IMR-90 (cell line): ENCODE measurements at regions not wholly inside any gene's neighbourhood (a gene's known extent, or its start where the extent isn't known, plus 50 kb on each side); places are given as distances from the start of the nearest gene placed in this dataset.

Experiments used
- ATAC-seq: fragments of 200-7000 bp; cut with Tn5 transposase; 2 replicates; pipeline ENCODE4 v1.9.1; 2020; ENCODE audit warnings: low read depth, mild to moderate bottlenecking, moderate library complexity
- BruUV-seq: library from RNA; stranded (reverse); fragments of 400-500 nt; replicated peaks from 2 replicates; lab custom pipeline; 2021; lab: Mats Ljungman, UMichigan
- CTCF ChIA-PET: fragments of 300-600 bp; formaldehyde crosslinking; extraction: SDS; loops from one replicate; lab custom pipeline; 2021; ENCODE audit warnings: antibody characterized with exemption; lab: Yijun Ruan, JAX
- POLR2A ChIA-PET: fragments of 300-600 bp; sonication (Branson Sonifier 250); formaldehyde crosslinking; loops from one replicate; lab custom pipeline; 2022; ENCODE audit warnings: antibody characterized with exemption; ENCODE audit not compliant: unreplicated experiment; lab: Charles Lee
- DNase-seq: peaks from one replicate; pipeline ENCODE4 v3.0.0; 2013
- H2AFZ ChIP-seq: replicated peaks from 2 replicates; pipeline ENCODE3; 2013; ENCODE audit warnings: low read length, mild to moderate bottlenecking; ENCODE audit not compliant: poor library complexity
- H2AK5ac ChIP-seq: 2 replicates; pipeline ENCODE4 v1.6.1; 2013; ENCODE audit warnings: low read depth, low read length, inconsistent platforms
- H2AK9ac ChIP-seq: replicated peaks from 2 replicates; pipeline ENCODE3; 2013; ENCODE audit warnings: mild to moderate bottlenecking, low read depth, low read length, moderate library complexity; ENCODE audit not compliant: poor library complexity
- H2BK120ac ChIP-seq: 2 replicates; pipeline ENCODE4 v1.6.1; 2013; ENCODE audit warnings: low read depth, low read length, inconsistent platforms
- H2BK15ac ChIP-seq: 3 replicates; pipeline ENCODE4 v1.6.1; 2013; ENCODE audit warnings: low read depth, low read length, inconsistent platforms
- H2BK20ac ChIP-seq: 2 replicates; pipeline ENCODE4 v1.6.1; 2013; ENCODE audit warnings: low read depth, mild to moderate bottlenecking, inconsistent platforms, low read length, moderate library complexity
- H2BK5ac ChIP-seq: 2 replicates; pipeline ENCODE4 v1.6.1; 2013; ENCODE audit warnings: mild to moderate bottlenecking, low read depth, low read length, inconsistent platforms; ENCODE audit not compliant: poor library complexity, severe bottlenecking
- H3K14ac ChIP-seq: replicated peaks from 2 replicates; pipeline ENCODE4 v1.6.1; 2013; ENCODE audit warnings: low read depth, low read length, inconsistent platforms
- H3K18ac ChIP-seq: 2 replicates; pipeline ENCODE4 v1.6.1; 2013; ENCODE audit warnings: low read depth, low read length, control low read depth
- H3K23ac ChIP-seq: 2 replicates; pipeline ENCODE4 v1.6.1; 2013; ENCODE audit warnings: low read depth, low read length, inconsistent platforms
- H3K27ac ChIP-seq: 2 replicates; pipeline ENCODE4 v1.5.1; 2013; ENCODE audit warnings: mild to moderate bottlenecking, control low read depth, low read length; ENCODE audit not compliant: insufficient read depth
- H3K27me3 ChIP-seq: 2 replicates; pipeline ENCODE4 v1.6.1; 2013; ENCODE audit warnings: low read length; ENCODE audit not compliant: control insufficient read depth, insufficient read depth
- H3K36me3 ChIP-seq: 2 replicates; pipeline ENCODE4 v1.6.1; 2013; ENCODE audit warnings: low read length, mixed read lengths; ENCODE audit not compliant: control insufficient read depth, insufficient read depth
- H3K4ac ChIP-seq: 2 replicates; pipeline ENCODE4 v1.6.1; 2013; ENCODE audit warnings: low read depth, low read length, inconsistent platforms
- H3K4me1 ChIP-seq: 2 replicates; pipeline ENCODE4 v1.6.1; 2013; ENCODE audit warnings: low read length, mixed read lengths; ENCODE audit not compliant: control insufficient read depth, insufficient read depth
- H3K4me2 ChIP-seq: 2 replicates; pipeline ENCODE4 v1.6.1; 2013; ENCODE audit warnings: low read depth, mild to moderate bottlenecking, control low read depth, low read length, moderate library complexity
- H3K4me3 ChIP-seq: 2 replicates; pipeline ENCODE4 v1.5.1; 2013; ENCODE audit warnings: low read depth, mild to moderate bottlenecking, control low read depth, low read length, moderate library complexity; ENCODE audit not compliant: insufficient read depth
- H3K56ac ChIP-seq: 2 replicates; pipeline ENCODE4 v1.6.1; 2013; ENCODE audit warnings: low read length, inconsistent platforms; ENCODE audit not compliant: insufficient read depth; ENCODE audit errors: extremely low read depth
- H3K79me1 ChIP-seq, 2 experiments: 2 replicates each; pipeline ENCODE4 v1.6.1; 2013; ENCODE audit warnings: low read length in 2 of 2, inconsistent platforms in 1 of 2, low read depth in 1 of 2
- H3K9ac ChIP-seq: 2 replicates; pipeline ENCODE4 v1.6.1; 2013; ENCODE audit warnings: low read depth, low read length, control low read depth
- H3K9me1 ChIP-seq: 2 replicates; pipeline ENCODE4 v1.6.1; 2013; ENCODE audit warnings: low read length, inconsistent platforms; ENCODE audit not compliant: insufficient read depth
- H3K9me3 ChIP-seq: 2 replicates; pipeline ENCODE4 v1.6.1; 2013; ENCODE audit warnings: low read length; ENCODE audit not compliant: control insufficient read depth, insufficient read depth
- H4K20me1 ChIP-seq: 2 replicates; pipeline ENCODE4 v1.6.1; 2013; ENCODE audit warnings: low read length, inconsistent platforms; ENCODE audit not compliant: insufficient read depth
- H4K5ac ChIP-seq: 2 replicates; pipeline ENCODE4 v1.6.1; 2013; ENCODE audit warnings: mild to moderate bottlenecking, low read depth, low read length, control low read depth
- H4K8ac ChIP-seq, 2 experiments: 2 replicates each; pipeline ENCODE4 v1.6.1; 2013; ENCODE audit warnings: low read depth in 2 of 2, low read length in 2 of 2, control low read depth in 1 of 2, inconsistent platforms in 1 of 2
- H4K91ac ChIP-seq: 2 replicates; pipeline ENCODE4 v1.6.1; 2013; ENCODE audit warnings: low read depth, low read length, inconsistent platforms; ENCODE audit not compliant: insufficient read depth
- BHLHE40 ChIP-seq: fragments of 150-350 bp; IDR thresholded peaks from 2 replicates; pipeline ENCODE4 v1.6.1; 2016; ENCODE audit warnings: mild to moderate bottlenecking, low read depth, low read length
- CEBPB ChIP-seq: IDR thresholded peaks from 2 replicates; pipeline ENCODE4 v1.6.1; 2012; ENCODE audit warnings: low read depth, low read length, improper control_type of control experiment
- CHD1 ChIP-seq: IDR thresholded peaks from 2 replicates; pipeline ENCODE4 v1.6.1; 2012; ENCODE audit warnings: low read depth, low read length, improper control_type of control experiment
- FOS ChIP-seq: fragments of 150-350 bp; IDR thresholded peaks from 2 replicates; pipeline ENCODE4 v1.6.1; 2016; ENCODE audit warnings: low read depth, low read length
- MAFK ChIP-seq: IDR thresholded peaks from 2 replicates; pipeline ENCODE4 v1.6.1; 2012; ENCODE audit warnings: low read depth, low read length, improper control_type of control experiment
- MAZ ChIP-seq: IDR thresholded peaks from 2 replicates; pipeline ENCODE4 v1.6.1; 2012; ENCODE audit warnings: low read depth, mild to moderate bottlenecking, low read length, improper control_type of control experiment, moderate library complexity, borderline replicate concordance
- MXI1 ChIP-seq: IDR thresholded peaks from 2 replicates; pipeline ENCODE4 v1.6.1; 2012; ENCODE audit warnings: low read depth, mild to moderate bottlenecking, low read length, moderate library complexity, borderline replicate concordance
- NFE2L2 ChIP-seq: fragments of 150-350 bp; IDR thresholded peaks from 2 replicates; pipeline ENCODE4 v1.6.1; 2016; ENCODE audit warnings: low read depth, mild to moderate bottlenecking, low read length
- POLR2A ChIP-seq: IDR thresholded peaks from 2 replicates; pipeline ENCODE4 v1.6.1; 2012; ENCODE audit warnings: mild to moderate bottlenecking, low read depth, low read length
- RAD21 ChIP-seq: IDR thresholded peaks from 2 replicates; pipeline ENCODE4 v1.6.1; 2012; ENCODE audit warnings: low read length, improper control_type of control experiment
- RCOR1 ChIP-seq: IDR thresholded peaks from 2 replicates; pipeline ENCODE4 v1.6.1; 2012; ENCODE audit warnings: mild to moderate bottlenecking, low read length, improper control_type of control experiment; ENCODE audit not compliant: insufficient replicate concordance
- RFX5 ChIP-seq: IDR thresholded peaks from 2 replicates; pipeline ENCODE4 v1.8.0; 2012; ENCODE audit warnings: low read depth, mild to moderate bottlenecking, low read length, moderate library complexity
- SMC3 ChIP-seq: fragments of 150-350 bp; IDR thresholded peaks from 2 replicates; pipeline ENCODE4 v1.6.1; 2016; ENCODE audit warnings: low read depth, mild to moderate bottlenecking, antibody characterized with exemption, low read length, moderate library complexity
- WGBS, 2 experiments: methylation state at CpG; one replicate each; pipeline versions ENCODE4 v1.1.5 to v1.1.7; 2013; ENCODE audit warnings: missing lambda C conversion rate in 2 of 2; ENCODE audit not compliant: insufficient read length in 1 of 2; ENCODE audit errors: extremely low coverage in 2 of 2; 5-methylcytosine and 5-hydroxymethylcytosine counted together
- dilution Hi-C: fragments of 300-500 bp; cut with HindIII; formaldehyde crosslinking; loops from one replicate; pipeline ENCODE4 v1.14.3; 2018; ENCODE audit warnings: low sequenced_read_pairs; ENCODE audit not compliant: unreplicated experiment
- in situ Hi-C: fragments of 300-500 bp; cut with MboI; formaldehyde crosslinking; loops from 3 replicates; pipeline ENCODE4 v1.14.3; 2019; ENCODE audit warnings: low sequenced_read_pairs, inconsistent platforms, mixed read lengths
- intact Hi-C: fragments of 100-400 bp; cut with micrococcal nuclease; formaldehyde crosslinking; loops from 2 replicates; pipeline ENCODE4 v1.10.0; 2022
- TF ChIP-seq, protein P1 (sequence below): fragments of 150-350 bp; IDR thresholded peaks from 2 replicates; pipeline ENCODE4 v1.6.1; 2017; ENCODE audit warnings: mild to moderate bottlenecking, antibody characterized with exemption, low read length, low read depth
- TF ChIP-seq, protein P2 (sequence below): conservative IDR thresholded peaks from 2 replicates; pipeline ENCODE4 v1.5.1; 2012; ENCODE audit warnings: mild to moderate bottlenecking, low read depth, low read length, improper control_type of control experiment

DNA sequence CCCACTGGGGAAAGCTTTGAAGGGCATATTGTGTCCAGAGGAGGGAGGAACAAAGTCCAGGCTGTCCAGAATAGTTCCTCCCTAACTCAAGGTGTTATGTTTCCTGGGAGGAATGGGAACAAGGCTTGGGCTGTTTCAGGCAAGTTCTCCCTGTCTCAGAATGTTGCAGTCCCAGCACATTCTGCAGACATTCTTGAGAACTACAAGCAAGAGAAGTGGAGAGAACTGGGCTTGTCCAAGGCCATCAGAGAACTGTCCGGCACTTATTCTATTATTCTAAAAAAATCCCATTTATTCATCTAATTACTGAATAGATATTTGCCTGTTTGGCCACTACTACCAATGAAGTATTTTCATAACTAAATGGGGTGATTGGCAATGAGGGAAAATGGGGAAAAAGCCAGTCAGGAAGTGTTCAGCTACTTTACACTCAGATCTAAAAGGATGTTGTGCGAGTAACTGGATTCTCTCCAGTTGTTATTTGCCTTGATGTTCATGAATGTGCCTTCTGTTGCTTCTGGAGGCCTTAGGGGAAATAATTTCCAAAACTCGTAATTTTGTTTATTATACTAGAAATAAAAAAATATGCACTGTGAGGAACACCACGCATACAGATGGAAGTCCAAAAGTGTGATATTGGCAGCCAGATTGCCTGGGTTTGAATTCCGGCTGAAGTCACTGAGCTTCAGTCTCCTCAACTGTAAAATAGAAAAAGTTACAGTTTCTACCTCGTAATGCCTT, 300.1 kb upstream of the RND3 start (continued):
- TF ChIP-seq MXI1, result no peak

DNA sequence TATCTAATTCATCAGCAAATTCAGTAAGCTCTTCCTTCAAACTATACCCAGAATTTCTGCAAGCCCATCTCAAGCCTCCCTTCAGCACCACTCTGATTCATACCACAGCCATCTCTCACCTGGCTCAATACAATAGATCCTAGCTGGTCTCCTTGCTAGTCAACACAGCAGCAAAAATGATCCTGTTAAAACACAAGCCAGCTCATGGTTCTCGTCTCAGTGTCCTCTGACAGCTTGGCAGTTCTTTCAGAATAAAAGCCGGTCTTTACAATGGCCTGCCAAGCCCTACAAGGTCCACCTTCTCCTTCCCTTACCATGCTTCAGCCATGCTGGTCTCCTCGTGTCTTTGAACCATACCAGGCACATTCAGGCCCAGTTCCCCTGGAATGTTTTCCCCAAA, 296.9 kb upstream of the RND3 start:
- Histone ChIP-seq H2AK9ac (no peak overlapping the region), H4K8ac (no peak overlapping the region), H3K4me2 (no peak overlapping the region), H3K56ac (no peak overlapping the region), H4K5ac (no peak overlapping the region), H3K4me3 (no peak overlapping the region), H3K4ac (no peak overlapping the region), H3K9ac (no peak overlapping the region), H2AK5ac (no peak overlapping the region), H2BK5ac (no peak overlapping the region), H3K79me1 (no peaks in the 10 kb centered on the region), H2BK15ac (no peak overlapping the region), H4K20me1 (no peaks in the 10 kb centered on the region), H3K4me1 (peaks cover 3% of the 10 kb centered on the region; the same call in 1 of the 2 replicates), H3K36me3 (no peaks in the 10 kb centered on the region), H3K9me3 (no peaks in the 10 kb centered on the region), H3K14ac (no peak overlapping the region), H3K23ac (no peak overlapping the region), H3K9me1 (no peaks in the 10 kb centered on the region), H3K18ac (no peak overlapping the region), H4K91ac (no peak overlapping the region), H2AFZ (peak overlapping the region; percentile 38), H3K27me3 (no peaks in the 10 kb centered on the region), H3K27ac (no peak overlapping the region), H2BK120ac (no peak overlapping the region), H2BK20ac (no peak overlapping the region)
- no peak for DNase-seq
- WGBS, 2 experiments, result 80% methylated on average over 3 of the region's 3 CpGs; no CpG with 5 or more reads in 1 of the 2 experiments
- dilution Hi-C loops, result no loop called here
- ChIA-PET POLR2A (no interaction called here), CTCF (no interaction called here)
- in situ Hi-C loops, result no loop called here
- intact Hi-C loops, result loop anchor here (10.0 kb wide), 1 partner anchor 160 kb away; no protein-coding TSS in a partner anchor
- ATAC-seq, result no peak
- no TSS peak for BruUV-seq
- TF ChIP-seq FOS, result no peak
- no peak for TF ChIP-seq RAD21
- TF ChIP-seq RFX5, result no peak
- TF ChIP-seq POLR2A, result no peak
- no peak for TF ChIP-seq NFE2L2
- TF ChIP-seq, protein P1, sequence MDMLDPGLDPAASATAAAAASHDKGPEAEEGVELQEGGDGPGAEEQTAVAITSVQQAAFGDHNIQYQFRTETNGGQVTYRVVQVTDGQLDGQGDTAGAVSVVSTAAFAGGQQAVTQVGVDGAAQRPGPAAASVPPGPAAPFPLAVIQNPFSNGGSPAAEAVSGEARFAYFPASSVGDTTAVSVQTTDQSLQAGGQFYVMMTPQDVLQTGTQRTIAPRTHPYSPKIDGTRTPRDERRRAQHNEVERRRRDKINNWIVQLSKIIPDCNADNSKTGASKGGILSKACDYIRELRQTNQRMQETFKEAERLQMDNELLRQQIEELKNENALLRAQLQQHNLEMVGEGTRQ, result no peak
- no peak for TF ChIP-seq MXI1
- TF ChIP-seq CEBPB, result no peak
- no peak for TF ChIP-seq MAZ
- no peak for TF ChIP-seq MAFK
- no peak for TF ChIP-seq RCOR1
- TF ChIP-seq SMC3, result no peak
- TF ChIP-seq BHLHE40, result no peak
- TF ChIP-seq, protein P2, sequence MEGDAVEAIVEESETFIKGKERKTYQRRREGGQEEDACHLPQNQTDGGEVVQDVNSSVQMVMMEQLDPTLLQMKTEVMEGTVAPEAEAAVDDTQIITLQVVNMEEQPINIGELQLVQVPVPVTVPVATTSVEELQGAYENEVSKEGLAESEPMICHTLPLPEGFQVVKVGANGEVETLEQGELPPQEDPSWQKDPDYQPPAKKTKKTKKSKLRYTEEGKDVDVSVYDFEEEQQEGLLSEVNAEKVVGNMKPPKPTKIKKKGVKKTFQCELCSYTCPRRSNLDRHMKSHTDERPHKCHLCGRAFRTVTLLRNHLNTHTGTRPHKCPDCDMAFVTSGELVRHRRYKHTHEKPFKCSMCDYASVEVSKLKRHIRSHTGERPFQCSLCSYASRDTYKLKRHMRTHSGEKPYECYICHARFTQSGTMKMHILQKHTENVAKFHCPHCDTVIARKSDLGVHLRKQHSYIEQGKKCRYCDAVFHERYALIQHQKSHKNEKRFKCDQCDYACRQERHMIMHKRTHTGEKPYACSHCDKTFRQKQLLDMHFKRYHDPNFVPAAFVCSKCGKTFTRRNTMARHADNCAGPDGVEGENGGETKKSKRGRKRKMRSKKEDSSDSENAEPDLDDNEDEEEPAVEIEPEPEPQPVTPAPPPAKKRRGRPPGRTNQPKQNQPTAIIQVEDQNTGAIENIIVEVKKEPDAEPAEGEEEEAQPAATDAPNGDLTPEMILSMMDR, result no peak
- TF ChIP-seq CHD1, result no peak
